GM18867 (cell line): ENCODE measurements at regions not wholly inside any gene's neighbourhood (a gene's known extent, or its start where the extent isn't known, plus 50 kb on each side); places are given as distances from the start of the nearest gene placed in this dataset.
"Not testable (repeated sequence)": the region's sequence is repeated elsewhere in the genome, so short reads cannot be mapped to it uniquely, and the experiment has no call there.

Experiments used
- ATAC-seq: cut with Tn5 transposase; IDR thresholded peaks from one replicate; pipeline ENCODE4 v1.9.1; 2021; ENCODE audit warnings: mild to moderate bottlenecking, moderate library complexity; ENCODE audit not compliant: unreplicated experiment

- no peak for ATAC-seq
Observed at GRCh38 chr4:184906480-184907097, 80.8 kb upstream of the ACSL1 start.

- ATAC-seq: no peak
Observed at GRCh38 chr4:184907216-184907615, 81.4 kb upstream of the ACSL1 start.

- ATAC-seq: no peak
Observed at GRCh38 chr4:184907810-184908209, 82.0 kb upstream of the ACSL1 start.

GRCh38 chr4:184911310-184911709 is 85.5 kb upstream of the ACSL1 start:
- no peak for ATAC-seq

DNA sequence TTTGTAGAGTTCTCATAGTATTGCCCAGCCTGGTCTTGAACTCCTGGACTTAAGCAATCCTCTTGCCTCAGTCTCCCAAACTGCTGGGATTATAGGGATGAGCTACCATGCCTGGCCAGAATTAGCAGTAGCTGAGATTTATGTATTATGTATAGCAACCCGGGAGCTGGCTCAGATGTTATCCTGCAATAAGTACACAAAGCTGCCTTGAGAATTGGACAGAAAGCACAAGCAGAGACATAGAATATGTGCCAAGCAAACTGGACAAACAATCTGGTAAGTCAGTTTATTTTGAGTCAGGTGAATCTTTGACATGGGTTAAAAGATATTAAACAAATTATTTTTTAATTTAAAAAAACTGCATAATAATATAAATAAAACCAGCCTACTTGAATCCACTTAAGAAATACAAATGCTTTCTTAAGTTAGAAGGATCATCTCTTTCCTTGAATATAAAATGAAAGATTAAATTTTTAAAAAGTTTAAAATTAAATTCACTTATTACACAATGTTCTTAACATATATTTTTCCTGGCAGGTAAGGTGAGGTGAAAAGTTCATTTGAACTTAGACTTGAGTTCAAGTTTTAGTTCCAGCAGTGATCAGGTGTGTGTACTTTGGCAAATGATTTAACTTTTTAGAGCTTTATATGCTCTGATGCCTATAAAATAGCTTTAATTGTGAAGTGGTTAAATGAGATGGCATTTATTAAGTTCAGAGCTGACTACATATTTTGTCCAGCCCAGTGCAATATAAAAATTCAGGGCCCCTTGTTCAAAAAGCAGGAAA is 87.8 kb upstream of the ACSL1 start:
- no peak for ATAC-seq

DNA sequence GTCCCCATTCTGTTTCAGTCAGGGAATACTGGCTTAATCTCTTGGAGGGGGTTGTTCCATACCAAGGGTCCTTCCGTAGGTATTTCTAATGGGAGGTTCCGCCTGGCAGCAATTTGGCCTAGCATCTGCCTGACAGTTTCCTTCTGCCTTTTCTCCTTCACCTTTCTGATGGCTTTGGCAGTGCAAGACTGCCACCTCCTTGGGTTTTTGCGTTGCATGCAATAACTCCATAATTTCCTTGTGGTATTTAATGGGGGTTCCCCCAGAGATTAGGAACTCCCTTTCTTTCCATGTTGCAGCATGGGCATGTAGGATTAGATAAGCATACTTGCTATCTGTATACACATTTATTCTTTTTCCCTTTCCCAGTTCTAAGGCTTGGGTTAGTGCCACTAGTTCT is 93.0 kb upstream of the ACSL1 start:
- not testable (repeated sequence) for ATAC-seq

DNA sequence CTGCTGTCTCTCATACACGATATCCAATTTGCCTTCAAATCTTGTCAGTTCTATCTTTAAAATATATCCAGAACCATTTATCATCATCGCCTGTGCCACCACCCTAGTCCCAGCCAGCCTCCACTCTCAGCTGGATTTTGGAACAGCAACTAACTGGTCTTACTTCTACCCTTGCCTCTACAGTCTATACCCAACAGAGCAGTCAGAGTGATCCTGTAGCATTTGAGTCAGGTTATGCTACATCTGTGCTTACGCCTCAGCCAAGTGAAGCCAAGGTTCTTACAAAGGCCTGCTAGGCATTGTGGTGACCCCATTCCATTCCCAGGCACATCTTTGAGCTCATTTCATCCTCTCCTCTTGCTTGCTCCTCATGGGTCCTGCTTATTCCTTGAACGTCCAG is 95.7 kb upstream of the ACSL1 start:
- ATAC-seq: no peak

DNA sequence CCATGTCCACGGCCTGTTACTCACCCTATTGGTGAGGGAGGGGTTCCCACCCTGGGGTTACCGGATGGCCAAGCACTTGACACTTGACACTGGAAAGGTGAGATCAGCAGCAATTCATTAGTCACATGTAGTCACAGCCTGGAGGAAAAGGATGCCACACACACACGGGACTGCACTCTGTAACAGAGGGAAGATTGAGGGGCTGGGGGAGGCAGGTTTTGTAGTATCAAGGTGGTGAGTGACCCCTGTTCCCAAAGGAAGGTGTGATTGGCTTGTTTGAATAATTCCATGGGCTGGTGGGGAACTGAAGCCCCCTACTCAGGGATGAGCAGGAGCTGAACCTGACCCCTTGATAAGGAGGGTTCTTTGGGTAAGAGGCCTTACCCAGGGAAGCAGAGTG is 96.0 kb upstream of the HELT start:
- no peak for ATAC-seq

DNA sequence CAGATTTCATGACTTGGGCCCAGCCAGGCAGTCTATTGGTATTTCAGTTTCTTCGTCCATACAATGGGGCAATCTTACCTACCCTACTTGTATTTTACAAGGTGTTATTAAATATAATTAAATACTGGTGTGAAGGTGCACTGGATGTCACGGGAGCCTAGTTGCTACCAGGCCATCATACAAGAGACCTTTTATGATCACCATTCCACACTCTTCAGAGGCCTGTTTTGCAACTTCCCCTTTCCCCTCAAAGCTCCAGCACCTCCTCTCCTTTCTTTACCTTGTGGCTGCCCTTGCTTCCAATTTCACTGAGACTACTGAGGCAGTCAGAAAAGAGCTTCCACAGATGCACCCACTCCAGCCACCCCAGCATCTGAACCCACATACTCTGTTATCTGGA is 93.8 kb upstream of the HELT start:
- ATAC-seq: no peak

DNA sequence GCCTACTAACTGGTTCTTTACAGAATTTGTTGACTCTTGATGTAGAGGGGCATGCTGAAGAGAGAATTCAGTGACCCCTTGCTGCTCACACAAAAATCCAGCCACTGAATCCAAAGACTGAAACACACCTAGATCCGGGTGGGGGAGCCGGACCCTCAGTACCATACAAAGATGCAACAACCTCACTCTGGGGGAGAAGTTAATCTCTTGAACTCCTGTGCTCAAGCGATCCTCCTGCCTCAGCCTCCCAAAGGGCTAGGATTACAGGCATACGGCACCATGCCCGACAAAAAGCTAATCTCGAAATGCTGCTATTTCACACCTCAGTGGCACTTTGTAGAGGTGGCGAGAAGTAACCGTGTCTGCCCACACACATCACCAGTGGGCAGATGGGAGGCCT is 88.8 kb upstream of the HELT start:
- no peak for ATAC-seq

DNA sequence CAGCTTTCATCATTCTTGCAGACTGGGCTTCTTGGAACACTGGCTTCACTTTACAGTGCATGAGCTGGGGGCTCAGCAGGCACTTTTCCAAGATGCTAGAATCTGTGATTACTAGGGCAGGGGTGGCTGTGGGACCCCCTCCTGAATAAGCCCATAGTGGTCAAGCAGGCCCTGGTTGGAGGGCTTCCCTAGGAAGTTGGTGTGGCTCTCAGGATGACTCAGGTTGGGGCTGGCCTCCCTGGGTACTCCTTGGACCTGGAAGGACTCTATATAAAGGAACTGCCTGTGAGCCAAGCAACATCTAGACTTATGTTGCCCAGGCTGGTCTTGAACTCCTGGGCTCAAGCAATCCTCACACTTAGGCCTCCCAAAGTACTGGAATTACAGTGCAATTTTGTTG is 88.3 kb upstream of the HELT start:
- no peak for ATAC-seq

DNA sequence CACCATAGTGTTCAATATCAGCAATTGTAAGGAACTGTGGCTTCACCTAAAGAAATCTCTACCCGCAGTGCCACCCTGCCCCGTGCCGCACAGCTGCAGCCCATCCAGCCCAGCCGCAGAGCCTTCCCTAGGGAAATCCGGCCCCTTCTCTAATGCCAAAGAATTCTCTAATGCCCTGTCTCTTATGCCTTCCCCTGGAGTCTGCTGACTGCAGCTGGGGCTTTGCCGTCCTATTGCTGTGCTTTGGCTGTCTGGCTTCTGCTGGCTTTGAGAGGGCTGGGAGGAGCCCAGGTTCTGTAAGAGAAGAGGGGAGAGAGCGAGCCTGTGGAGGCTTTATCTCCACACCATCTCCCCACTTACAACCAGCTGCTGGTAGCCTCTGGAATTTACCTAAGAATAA is 85.9 kb upstream of the HELT start:
- no peak for ATAC-seq

DNA sequence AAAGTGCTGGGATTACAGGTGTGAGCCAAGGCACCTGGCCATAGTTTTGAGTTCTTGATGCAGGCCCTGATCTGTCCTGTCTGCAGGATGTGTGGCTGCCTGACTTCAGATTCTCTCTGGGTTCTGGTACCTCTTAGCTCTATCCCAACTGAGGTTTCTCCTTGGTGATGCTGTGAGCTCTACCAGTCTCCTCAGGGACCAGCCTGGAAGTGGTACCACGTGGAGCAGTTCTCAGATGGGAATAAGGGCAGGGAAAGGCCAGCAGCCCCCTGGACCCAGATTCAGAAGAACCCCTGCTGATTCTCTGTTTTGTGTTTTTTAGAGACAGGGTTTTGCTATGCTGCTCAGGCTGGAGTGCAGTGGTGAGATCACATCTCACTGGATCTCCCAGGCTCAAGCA is 85.0 kb upstream of the HELT start:
- no peak for ATAC-seq

DNA sequence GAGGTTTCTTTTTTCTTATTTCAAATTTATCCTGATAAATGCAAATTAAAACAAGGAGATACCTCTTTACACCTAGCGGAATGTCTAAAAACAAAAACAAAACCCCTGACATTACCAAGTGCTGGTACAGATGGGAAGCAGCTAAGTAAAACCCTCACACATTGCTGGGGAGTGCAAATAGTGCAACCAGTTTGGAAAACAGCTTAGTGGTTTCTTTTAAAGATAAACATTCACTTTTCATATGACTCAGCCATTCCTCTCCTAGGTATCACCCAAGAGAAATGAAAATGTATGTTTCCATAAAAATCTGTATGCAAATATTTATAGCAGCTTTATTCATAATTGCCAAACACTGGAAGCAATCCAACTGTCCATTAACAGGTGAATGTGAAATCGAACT is 84.1 kb upstream of the HELT start:
- ATAC-seq: no peak

GRCh38 chr4:184934961-184935360 is 83.3 kb upstream of the HELT start:
- ATAC-seq: no peak

- no peak for ATAC-seq
Observed at GRCh38 chr4:184936071-184936470, 82.2 kb upstream of the HELT start.

GRCh38 chr4:184937030-184937710 is 81.1 kb upstream of the HELT start:
- no peak for ATAC-seq

GRCh38 chr4:184937745-184938144 is 80.5 kb upstream of the HELT start:
- ATAC-seq: no peak

DNA sequence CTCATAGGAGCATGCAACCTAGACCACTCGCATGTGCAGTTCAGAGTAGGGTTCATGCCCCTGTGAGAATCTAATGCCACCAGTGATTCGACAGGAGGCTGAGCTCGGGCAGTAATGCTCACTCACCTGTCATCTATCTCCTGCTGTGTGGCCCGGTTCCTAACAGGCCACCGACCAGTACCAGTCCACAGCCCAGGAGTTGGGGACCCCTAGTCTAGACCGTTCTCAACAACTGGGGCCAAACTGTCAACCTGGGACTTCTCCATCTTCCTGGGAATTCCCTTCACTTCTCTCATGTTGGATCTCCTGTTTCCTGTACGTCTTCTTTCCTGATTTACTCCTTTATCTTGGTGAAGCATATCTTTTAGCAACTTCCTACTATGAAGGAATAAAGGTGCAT is 79.4 kb upstream of the HELT start:
- no peak for ATAC-seq

- no peak for ATAC-seq
Observed at GRCh38 chr4:184939978-184940377, 78.3 kb upstream of the HELT start.

GRCh38 chr4:184940500-184940899 is 77.8 kb upstream of the HELT start:
- no peak for ATAC-seq
